GM12875 (cell line): ENCODE measurements at regions not wholly inside any gene's neighbourhood (a gene's known extent, or its start where the extent isn't known, plus 50 kb on each side); places are given as distances from the start of the nearest gene placed in this dataset.
"Not testable (repeated sequence)": the region's sequence is repeated elsewhere in the genome, so short reads cannot be mapped to it uniquely, and the experiment has no call there.

Experiments
- H3K4me3 ChIP-seq: one replicate; pipeline ENCODE4 v1.5.1; 2011; ENCODE audit warnings: low read depth, low read length, control low read depth
- CTCF ChIP-seq: IDR thresholded peaks from 2 replicates; pipeline ENCODE4 v1.5.1; 2011; ENCODE audit warnings: low read depth, mild to moderate bottlenecking, control low read depth, inconsistent platforms, low read length, moderate library complexity, borderline replicate concordance; ENCODE audit not compliant: insufficient read depth

- no peak overlapping the region for H3K4me3 ChIP-seq
- TF ChIP-seq CTCF = no peak
Observed at GRCh38 chr17:33873201-33873617, 381.9 kb upstream of the CCL2 start.

- no peak overlapping the region for H3K4me3 ChIP-seq
- no peak for TF ChIP-seq CTCF
Observed at GRCh38 chr17:33874617-33875060, 380.4 kb upstream of the CCL2 start.

- no peak for TF ChIP-seq CTCF
Observed at GRCh38 chr17:33875973-33876372, 379.1 kb upstream of the CCL2 start.

GRCh38 chr17:33882273-33882672 lies 372.8 kb upstream of the CCL2 start:
- H3K4me3 ChIP-seq = not testable (repeated sequence)

More at GRCh38 chr17:33875973-33876372, 379.1 kb upstream of the CCL2 start:
- H3K4me3 ChIP-seq = no peak overlapping the region

GRCh38 chr17:33882677-33883076 lies 372.4 kb upstream of the CCL2 start:
- H3K4me3 ChIP-seq = not testable (repeated sequence)

- no peak overlapping the region for H3K4me3 ChIP-seq
- TF ChIP-seq CTCF = no peak
Observed at GRCh38 chr17:33888455-33888854, 366.6 kb upstream of the CCL2 start.

- TF ChIP-seq CTCF = no peak
Observed at GRCh38 chr17:33889040-33889439, 366.0 kb upstream of the CCL2 start.

GRCh38 chr17:33889766-33890165 lies 365.3 kb upstream of the CCL2 start:
- H3K4me3 ChIP-seq = no peak overlapping the region
- no peak for TF ChIP-seq CTCF

More at GRCh38 chr17:33889040-33889439, 366.0 kb upstream of the CCL2 start:
- no peak overlapping the region for H3K4me3 ChIP-seq
